H1 (cell line): ENCODE measurements at regions not wholly inside any gene's neighbourhood (a gene's known extent, or its start where the extent isn't known, plus 50 kb on each side); places are given as distances from the start of the nearest gene placed in this dataset.

Source experiments
- ATF3 ChIP-seq: IDR thresholded peaks from 2 replicates; pipeline ENCODE4 v1.6.1; 2011; ENCODE audit warnings: low read depth, mild to moderate bottlenecking, low read length; ENCODE audit not compliant: insufficient read depth
- CEBPB ChIP-seq: IDR thresholded peaks from 2 replicates; pipeline ENCODE4 v1.6.1; 2012; ENCODE audit warnings: low read depth, low read length
- CTBP2 ChIP-seq: IDR thresholded peaks from 2 replicates; pipeline ENCODE4 v1.7.0; 2011; ENCODE audit warnings: borderline replicate concordance, mild to moderate bottlenecking, moderate library complexity, mixed read lengths, low read length; ENCODE audit not compliant: insufficient read depth, insufficient read length
- SIN3A ChIP-seq, 2 experiments: IDR thresholded peaks in 1 of 2; conservative IDR thresholded peaks in 1 of 2; 2 replicates each; pipeline ENCODE4 v1.6.1; 2011 to 2012; ENCODE audit warnings: low read length in 2 of 2, improper control_type of control experiment in 1 of 2, low read depth in 1 of 2, mild to moderate bottlenecking in 1 of 2
- TF ChIP-seq, protein P1 (sequence below), 3 experiments: IDR thresholded peaks; 1 replicate in 2 of 3; 2 replicates in 1 of 3; pipeline versions ENCODE4 v1.5.1 to v1.6.1; 2011; ENCODE audit warnings: low read length in 3 of 3, mild to moderate bottlenecking in 3 of 3, inconsistent platforms in 2 of 3, low read depth in 1 of 3, moderate library complexity in 1 of 3; ENCODE audit not compliant: insufficient read depth in 1 of 3; ENCODE audit errors: control extremely low read depth in 1 of 3

- no peak for TF ChIP-seq CEBPB
- no peak for TF ChIP-seq CTBP2
- TF ChIP-seq SIN3A (conservative IDR thresholded peaks at IDR 0.05 in 1 of 2, IDR thresholded peaks at IDR 0.05 in 1 of 2; ENCODE audit: low read depth in 1 of 2, low read length in 2 of 2): no peak
- TF ChIP-seq, protein P1, sequence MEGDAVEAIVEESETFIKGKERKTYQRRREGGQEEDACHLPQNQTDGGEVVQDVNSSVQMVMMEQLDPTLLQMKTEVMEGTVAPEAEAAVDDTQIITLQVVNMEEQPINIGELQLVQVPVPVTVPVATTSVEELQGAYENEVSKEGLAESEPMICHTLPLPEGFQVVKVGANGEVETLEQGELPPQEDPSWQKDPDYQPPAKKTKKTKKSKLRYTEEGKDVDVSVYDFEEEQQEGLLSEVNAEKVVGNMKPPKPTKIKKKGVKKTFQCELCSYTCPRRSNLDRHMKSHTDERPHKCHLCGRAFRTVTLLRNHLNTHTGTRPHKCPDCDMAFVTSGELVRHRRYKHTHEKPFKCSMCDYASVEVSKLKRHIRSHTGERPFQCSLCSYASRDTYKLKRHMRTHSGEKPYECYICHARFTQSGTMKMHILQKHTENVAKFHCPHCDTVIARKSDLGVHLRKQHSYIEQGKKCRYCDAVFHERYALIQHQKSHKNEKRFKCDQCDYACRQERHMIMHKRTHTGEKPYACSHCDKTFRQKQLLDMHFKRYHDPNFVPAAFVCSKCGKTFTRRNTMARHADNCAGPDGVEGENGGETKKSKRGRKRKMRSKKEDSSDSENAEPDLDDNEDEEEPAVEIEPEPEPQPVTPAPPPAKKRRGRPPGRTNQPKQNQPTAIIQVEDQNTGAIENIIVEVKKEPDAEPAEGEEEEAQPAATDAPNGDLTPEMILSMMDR (IDR thresholded peaks at IDR 0.05; ENCODE audit: control extremely low read depth in 1 of 3, insufficient read depth in 1 of 3, low read depth in 1 of 3, low read length in 3 of 3): peak in 2 of 3 experiments; percentile 57 to 65; a peak in 3 of 4 replicates
- no peak for TF ChIP-seq ATF3
Observed at GRCh38 chr17:64736804-64737492, 74.8 kb upstream of the SMURF2 start (continued).
